ENCODE measurements at regions not wholly inside any gene's neighbourhood (a gene's known extent, or its start where the extent isn't known, plus 50 kb on each side); places are given as distances from the start of the nearest gene placed in this dataset.
"Not testable (repeated sequence)": the region's sequence is repeated elsewhere in the genome, so short reads cannot be mapped to it uniquely, and the experiment has no call there.

GRCh38 chr12:38175538-38175937 lies 141.0 kb upstream of the ALG10B start:
- H3K27ac ChIP-seq (ENCODE audit: low read depth, low read length): no peak overlapping the region
- TF ChIP-seq CTCF (IDR thresholded peaks at IDR 0.05; ENCODE audit: low read depth, low read length): no peak
- ChIA-PET CTCF (no interaction called here), POLR2A (no interaction called here)
- no peak for DNase-seq (ENCODE audit: low read depth, low spot score)
- no peak overlapping the region for H3K4me3 ChIP-seq (ENCODE audit: low read depth, low read length)
- no peaks in the 10 kb centered on the region for H3K27me3 ChIP-seq (ENCODE audit: control insufficient read depth, insufficient read depth, low read length)
- peaks cover 10% of the 10 kb centered on the region; the same call in 1 of the 2 replicates for H3K9me3 ChIP-seq (ENCODE audit: control insufficient read depth, insufficient read depth, low read length)

- H3K4me3 ChIP-seq (ENCODE audit: low read depth, low read length); DNase-seq (ENCODE audit: low read depth, low spot score); H3K27me3 ChIP-seq (ENCODE audit: control insufficient read depth, insufficient read depth, low read length); H3K9me3 ChIP-seq (ENCODE audit: control insufficient read depth, insufficient read depth, low read length); H3K27ac ChIP-seq (ENCODE audit: low read depth, low read length); CTCF ChIA-PET; POLR2A ChIA-PET: not testable (repeated sequence)
Observed at GRCh38 chr12:38183617-38184016, 133.0 kb upstream of the ALG10B start.

DNA sequence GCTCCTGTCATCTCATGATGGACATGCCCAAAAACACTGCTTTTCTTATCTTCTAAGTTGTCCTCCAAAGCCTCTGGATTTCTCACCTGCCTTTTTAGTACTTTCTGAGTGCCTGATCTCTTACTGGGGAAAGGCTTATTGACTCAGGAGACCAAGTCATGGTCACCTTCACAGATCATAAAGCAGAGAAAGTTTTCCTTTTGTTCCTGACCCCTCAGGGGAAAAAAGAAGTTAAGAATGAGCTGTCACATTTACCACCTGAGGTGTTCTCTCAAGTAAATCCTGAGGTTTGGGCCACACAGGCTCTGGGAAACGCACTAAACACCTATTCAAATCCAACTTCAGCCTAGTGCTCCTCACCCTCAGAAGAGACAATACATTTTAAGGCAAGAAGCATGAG lies 119.3 kb upstream of the ALG10B start:
- H3K4me3 ChIP-seq (ENCODE audit: low read depth, low read length); CTCF ChIA-PET; DNase-seq (ENCODE audit: low read depth, low spot score); H3K27ac ChIP-seq (ENCODE audit: low read depth, low read length); POLR2A ChIA-PET; H3K27me3 ChIP-seq (ENCODE audit: control insufficient read depth, insufficient read depth, low read length): not testable (repeated sequence)
- peaks cover 15% of the 10 kb centered on the region for H3K9me3 ChIP-seq (ENCODE audit: control insufficient read depth, insufficient read depth, low read length)

GRCh38 chr12:38201461-38202276 lies 114.9 kb upstream of the ALG10B start:
- H3K27me3 ChIP-seq (ENCODE audit: control insufficient read depth, insufficient read depth, low read length): no peaks in the 10 kb centered on the region
- H3K4me3 ChIP-seq (ENCODE audit: low read depth, low read length): no peak overlapping the region
- no peak overlapping the region for H3K27ac ChIP-seq (ENCODE audit: low read depth, low read length)
- ChIA-PET POLR2A (no interaction called here), CTCF (no interaction called here)
- TF ChIP-seq CTCF (IDR thresholded peaks at IDR 0.05; ENCODE audit: low read depth, low read length): no peak
- DNase-seq (ENCODE audit: low read depth, low spot score): no peak
- peaks cover 48% of the 10 kb centered on the region for H3K9me3 ChIP-seq (ENCODE audit: control insufficient read depth, insufficient read depth, low read length)

DNA sequence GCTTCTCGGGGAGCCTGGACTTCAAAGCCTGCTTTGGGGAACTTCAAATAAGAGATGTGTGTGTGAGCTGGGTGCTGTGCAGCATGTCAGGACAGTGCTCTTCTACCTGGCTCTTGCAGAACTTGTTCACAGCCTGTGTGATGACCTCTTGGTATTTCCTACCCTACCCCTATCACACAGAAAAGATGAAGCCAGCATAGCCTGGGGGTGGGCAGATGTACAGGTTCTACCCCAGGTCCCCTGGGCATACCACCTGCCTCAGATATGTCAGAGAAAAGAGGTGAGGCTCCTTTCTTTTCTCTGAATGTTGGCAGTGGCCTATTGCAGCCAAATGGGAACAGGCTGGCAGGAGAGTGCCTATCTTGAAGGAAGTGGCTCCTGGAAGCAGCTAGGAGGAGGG lies 111.7 kb upstream of the ALG10B start:
- POLR2A ChIA-PET: no interaction called here
- Histone ChIP-seq H3K27me3 (ENCODE audit: control insufficient read depth, insufficient read depth, low read length) (no peaks in the 10 kb centered on the region), H3K27ac (ENCODE audit: low read depth, low read length) (no peak overlapping the region), H3K4me3 (ENCODE audit: low read depth, low read length) (no peak overlapping the region), H3K9me3 (ENCODE audit: control insufficient read depth, insufficient read depth, low read length) (peaks cover 45% of the 10 kb centered on the region)
- no peak for TF ChIP-seq CTCF (IDR thresholded peaks at IDR 0.05; ENCODE audit: low read depth, low read length)
- CTCF ChIA-PET: no interaction called here
- DNase-seq (ENCODE audit: low read depth, low spot score): no peak

DNA sequence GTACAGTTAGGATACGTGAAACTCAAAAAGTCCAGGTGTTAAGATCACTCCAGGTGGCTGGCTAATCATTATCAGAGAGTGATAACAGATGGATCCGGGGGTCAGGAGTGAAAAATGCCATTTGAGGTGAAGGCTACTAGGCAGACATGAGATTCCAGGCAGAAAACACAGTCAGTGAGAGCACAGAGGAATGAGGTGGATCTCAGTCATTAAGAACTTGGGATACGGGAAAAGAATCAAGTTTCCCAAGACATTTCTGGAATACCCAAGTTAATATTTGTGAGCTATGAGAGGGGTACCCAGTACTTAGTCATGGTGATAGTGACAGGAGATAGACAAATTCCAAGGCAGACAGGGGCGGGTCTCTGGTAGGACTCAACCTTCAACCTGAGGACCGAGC lies 94.6 kb upstream of the ALG10B start:
- DNase-seq (ENCODE audit: low read depth, low spot score): no peak
- Histone ChIP-seq H3K27ac (ENCODE audit: low read depth, low read length) (no peak overlapping the region), H3K9me3 (ENCODE audit: control insufficient read depth, insufficient read depth, low read length) (peaks cover 6% of the 10 kb centered on the region; the same call in 1 of the 2 replicates), H3K4me3 (ENCODE audit: low read depth, low read length) (no peak overlapping the region), H3K27me3 (ENCODE audit: control insufficient read depth, insufficient read depth, low read length) (no peaks in the 10 kb centered on the region)
- CTCF ChIA-PET: no interaction called here
- POLR2A ChIA-PET: no interaction called here
- TF ChIP-seq CTCF (IDR thresholded peaks at IDR 0.05; ENCODE audit: low read depth, low read length): no peak

DNA sequence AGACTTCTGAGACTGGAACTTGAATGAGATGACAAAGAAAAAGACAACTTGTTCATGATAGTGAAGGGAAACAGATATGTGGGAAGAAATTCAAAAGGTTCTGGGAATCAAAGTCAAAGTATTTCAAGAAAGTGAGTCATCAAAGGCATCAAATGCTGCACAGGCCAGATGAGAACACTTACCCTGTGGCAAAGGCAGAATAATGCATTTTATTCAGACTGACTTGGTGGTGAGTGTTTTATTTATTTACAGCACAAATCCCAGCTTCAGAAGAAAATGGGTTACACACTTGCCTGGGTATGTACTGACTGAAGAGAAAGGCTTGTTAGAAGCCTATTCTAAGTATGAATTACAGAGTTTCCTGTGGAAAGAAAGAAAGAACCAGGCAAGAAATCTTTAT lies 78.2 kb upstream of the ALG10B start:
- POLR2A ChIA-PET; DNase-seq (ENCODE audit: low read depth, low spot score); H3K9me3 ChIP-seq (ENCODE audit: control insufficient read depth, insufficient read depth, low read length); H3K27me3 ChIP-seq (ENCODE audit: control insufficient read depth, insufficient read depth, low read length); H3K27ac ChIP-seq (ENCODE audit: low read depth, low read length); CTCF ChIA-PET; H3K4me3 ChIP-seq (ENCODE audit: low read depth, low read length): not testable (repeated sequence)
